Urothelium cell line (cell line): ENCODE measurements at regions not wholly inside any gene's neighbourhood (a gene's known extent, or its start where the extent isn't known, plus 50 kb on each side); places are given as distances from the start of the nearest gene placed in this dataset.
A peak's percentile ranks its signal among the peaks of the same experiment; 100 is the strongest.
"Not testable (repeated sequence)": the region's sequence is repeated elsewhere in the genome, so short reads cannot be mapped to it uniquely, and the experiment has no call there.

Experiments
- DNase-seq: peaks from one replicate; pipeline ENCODE4 v3.0.0; 2011; ENCODE audit warnings: low spot score, mixed read lengths
- FAIRE-seq: peaks from 2 replicates; lab custom pipeline; 2011; peaks lifted over from hg19 to GRCh38; lab: Jason Lieb, UNC

GRCh38 chr3:102357313-102357712, 77.5 kb upstream of the ZPLD1 start:
- peak; percentile 9 for FAIRE-seq

GRCh38 chr3:102360183-102360860, 74.5 kb upstream of the ZPLD1 start:
- DNase-seq, result no peak
- no peak for FAIRE-seq

More at GRCh38 chr3:102357313-102357712, 77.5 kb upstream of the ZPLD1 start:
- DNase-seq, result peak; percentile 25

GRCh38 chr3:102361101-102361500, 73.7 kb upstream of the ZPLD1 start:
- no peak for FAIRE-seq

GRCh38 chr3:102366116-102366515, 68.7 kb upstream of the ZPLD1 start:
- DNase-seq, FAIRE-seq: not testable (repeated sequence)

More at GRCh38 chr3:102361101-102361500, 73.7 kb upstream of the ZPLD1 start:
- DNase-seq, result no peak

GRCh38 chr3:102374863-102375634, 59.8 kb upstream of the ZPLD1 start:
- DNase-seq (no peak), FAIRE-seq (no peak)

GRCh38 chr3:102378216-102378615, 56.6 kb upstream of the ZPLD1 start:
- DNase-seq (no peak), FAIRE-seq (no peak)

- DNase-seq, FAIRE-seq: not testable (repeated sequence)
Measured at GRCh38 chr3:102382201-102382600, 52.6 kb upstream of the ZPLD1 start.
